H9 (cell line): ENCODE measurements at regions not wholly inside any gene's neighbourhood (a gene's known extent, or its start where the extent isn't known, plus 50 kb on each side); places are given as distances from the start of the nearest gene placed in this dataset.

ENCODE experiments used
- DNase-seq: peaks from one replicate; pipeline ENCODE4 v3.0.0-alpha.2; 2017
- H2AFZ ChIP-seq: one replicate; pipeline ENCODE4 v1.6.1; 2013; ENCODE audit warnings: mild to moderate bottlenecking, low read length, control low read depth, moderate library complexity
- H2AK5ac ChIP-seq: 2 replicates; pipeline ENCODE4 v1.6.1; 2013; ENCODE audit warnings: low read length, control low read depth, mixed read lengths; ENCODE audit not compliant: insufficient read length
- H2BK120ac ChIP-seq: one replicate; pipeline ENCODE4 v1.6.1; 2013; ENCODE audit warnings: low read depth, mild to moderate bottlenecking, low read length, control low read depth, inconsistent platforms; ENCODE audit not compliant: poor library complexity, severe bottlenecking
- H2BK12ac ChIP-seq: 2 replicates; pipeline ENCODE4 v1.6.1; 2013; ENCODE audit warnings: low read length, control low read depth, mixed read lengths, low read depth; ENCODE audit not compliant: insufficient read length
- H2BK15ac ChIP-seq: 2 replicates; pipeline ENCODE4 v1.6.1; 2013; ENCODE audit warnings: low read depth, low read length, control low read depth
- H2BK20ac ChIP-seq: one replicate; pipeline ENCODE4 v1.6.1; 2013; ENCODE audit warnings: low read depth, mild to moderate bottlenecking, low read length, control low read depth, inconsistent platforms; ENCODE audit not compliant: poor library complexity, severe bottlenecking
- H2BK5ac ChIP-seq: 2 replicates; pipeline ENCODE4 v1.6.1; 2013; ENCODE audit warnings: low read length, control low read depth, mixed read lengths; ENCODE audit not compliant: insufficient read length
- H3K14ac ChIP-seq: 2 replicates; pipeline ENCODE4 v1.6.1; 2013; ENCODE audit warnings: low read length, control low read depth; ENCODE audit not compliant: insufficient read depth
- H3K18ac ChIP-seq: 2 replicates; pipeline ENCODE4 v1.6.1; 2013; ENCODE audit warnings: low read depth, mild to moderate bottlenecking, mixed read lengths, low read length, control low read depth; ENCODE audit not compliant: insufficient read length
- H3K23ac ChIP-seq: 2 replicates; pipeline ENCODE4 v1.6.1; 2013; ENCODE audit warnings: low read length, control low read depth, mixed read lengths, low read depth; ENCODE audit not compliant: insufficient read length
- H3K23me2 ChIP-seq: 2 replicates; pipeline ENCODE4 v1.6.1; 2013; ENCODE audit warnings: low read depth, mild to moderate bottlenecking, mixed read lengths, low read length, control low read depth; ENCODE audit not compliant: insufficient read length, poor library complexity, severe bottlenecking
- H3K27ac ChIP-seq: 2 replicates; pipeline ENCODE4 v1.5.1; 2013; ENCODE audit warnings: low read length, control low read depth, mixed read lengths, low read depth; ENCODE audit not compliant: insufficient read length
- H3K27me3 ChIP-seq: 2 replicates; pipeline ENCODE4 v1.6.1; 2013; ENCODE audit warnings: low read length, control low read depth, inconsistent platforms; ENCODE audit not compliant: insufficient read depth
- H3K4ac ChIP-seq: 2 replicates; pipeline ENCODE4 v1.6.1; 2013; ENCODE audit warnings: low read depth, mild to moderate bottlenecking, control low read depth, inconsistent platforms, low read length, moderate library complexity
- H3K4me1 ChIP-seq: 2 replicates; pipeline ENCODE4 v1.6.1; 2013; ENCODE audit warnings: low read length, control low read depth, inconsistent platforms; ENCODE audit not compliant: insufficient read depth
- H3K4me2 ChIP-seq: 2 replicates; pipeline ENCODE4 v1.6.1; 2013; ENCODE audit warnings: low read length, control low read depth, mixed read lengths; ENCODE audit not compliant: insufficient read length, insufficient read depth
- H3K56ac ChIP-seq: 2 replicates; pipeline ENCODE4 v1.6.1; 2013; ENCODE audit warnings: low read depth, mild to moderate bottlenecking, mixed read lengths, low read length, control low read depth; ENCODE audit not compliant: insufficient read length
- H3K79me1 ChIP-seq: 2 replicates; pipeline ENCODE4 v1.6.1; 2013; ENCODE audit warnings: low read depth, mild to moderate bottlenecking, moderate library complexity, low read length, control low read depth, inconsistent platforms; ENCODE audit not compliant: insufficient read depth, poor library complexity, severe bottlenecking
- H3K79me2 ChIP-seq: 2 replicates; pipeline ENCODE4 v1.6.1; 2013; ENCODE audit warnings: low read length, control low read depth, inconsistent platforms; ENCODE audit not compliant: insufficient read depth
- H3K9ac ChIP-seq: 2 replicates; pipeline ENCODE4 v1.6.1; 2013; ENCODE audit warnings: low read length, control low read depth, mixed read lengths; ENCODE audit not compliant: insufficient read length; ENCODE audit errors: extremely low read depth
- H3K9me3 ChIP-seq: one replicate; pipeline ENCODE4 v1.6.1; 2013; ENCODE audit warnings: low read depth, low read length, inconsistent platforms; ENCODE audit not compliant: control insufficient read depth
- H3T11ph ChIP-seq: one replicate; pipeline ENCODE4 v1.6.1; 2013; ENCODE audit warnings: mild to moderate bottlenecking, low read length, control low read depth, inconsistent platforms
- H4K20me1 ChIP-seq: one replicate; pipeline ENCODE4 v1.6.1; 2013; ENCODE audit not compliant: control insufficient read depth, insufficient read length, insufficient read depth
- H4K5ac ChIP-seq: 2 replicates; pipeline ENCODE4 v1.6.1; 2013; ENCODE audit warnings: low read depth, mild to moderate bottlenecking, mixed read lengths, low read length, control low read depth; ENCODE audit not compliant: insufficient read length
- H4K8ac ChIP-seq: replicated peaks from 2 replicates; pipeline ENCODE4 v1.6.1; 2013; ENCODE audit warnings: low read length, control low read depth, mixed read lengths, low read depth; ENCODE audit not compliant: insufficient read length
- H4K91ac ChIP-seq: 2 replicates; pipeline ENCODE4 v1.6.1; 2013; ENCODE audit warnings: low read depth, mild to moderate bottlenecking, moderate library complexity, mixed read lengths, low read length, control low read depth; ENCODE audit not compliant: insufficient read length
- H3K27ac Mint-ChIP-seq, 3 experiments: 2 replicates in 2 of 3; 3 replicates in 1 of 3; pipeline ENCODE4 v1.8.0; 2020 to 2021; ENCODE audit warnings: mixed read lengths in 3 of 3, mild to moderate bottlenecking in 1 of 3, moderate library complexity in 1 of 3
- H3K27me3 Mint-ChIP-seq: 2 replicates; pipeline ENCODE4 v1.8.0; 2021; ENCODE audit warnings: low read depth, mild to moderate bottlenecking, moderate library complexity, mixed read lengths
- H3K36me3 Mint-ChIP-seq, 3 experiments: 2 replicates in 2 of 3; 3 replicates in 1 of 3; pipeline ENCODE4 v1.8.0; 2020 to 2021; ENCODE audit warnings: low read depth in 3 of 3, mixed read lengths in 3 of 3; ENCODE audit not compliant: insufficient read depth in 1 of 3
- H3K4me1 Mint-ChIP-seq, 2 experiments: 2 replicates each; pipeline ENCODE4 v1.8.0; 2020; ENCODE audit warnings: mixed read lengths in 2 of 2
- H3K4me3 Mint-ChIP-seq, 2 experiments: 2 replicates in 1 of 2; 3 replicates in 1 of 2; pipeline ENCODE4 v1.8.0; 2020 to 2021; ENCODE audit warnings: mild to moderate bottlenecking in 2 of 2, mixed read lengths in 2 of 2, moderate library complexity in 1 of 2
- H3K9me3 Mint-ChIP-seq, 2 experiments: 2 replicates in 1 of 2; 3 replicates in 1 of 2; pipeline ENCODE4 v1.8.0; 2020; ENCODE audit warnings: mild to moderate bottlenecking in 2 of 2, mixed read lengths in 2 of 2, moderate library complexity in 1 of 2
- CTCF ChIP-seq: fragments of 200-600 bp; sonication (generic); conservative IDR thresholded peaks from 3 replicates; pipeline ENCODE4 v1.8.0; 2021; ENCODE audit warnings: antibody characterized with exemption, mild to moderate bottlenecking
- WGBS: extraction: QIAGEN DNeasy Blood & Tissue Kit; methylation state at CpG from one replicate; pipeline ENCODE4 v1.1.7; 2013; ENCODE audit warnings: missing lambda C conversion rate, low lambda C conversion rate, mixed read lengths; ENCODE audit not compliant: insufficient read length; ENCODE audit errors: extremely low coverage; 5-methylcytosine and 5-hydroxymethylcytosine counted together

GRCh38 chr21:22885079-22885478 lies 1886.9 kb downstream of the NCAM2 start:
- Histone ChIP-seq H2BK120ac (no peak overlapping the region), H4K20me1 (no peaks in the 10 kb centered on the region), H3T11ph (no peak overlapping the region), H3K27me3 (no peaks in the 10 kb centered on the region), H3K4ac (no peak overlapping the region), H3K56ac (no peak overlapping the region), H2BK20ac (no peak overlapping the region), H3K9me3 (no peaks in the 10 kb centered on the region), H3K27ac (no peak overlapping the region), H2BK12ac (no peak overlapping the region), H4K91ac (no peak overlapping the region), H2BK5ac (no peak overlapping the region), H3K14ac (no peak overlapping the region), H3K18ac (no peak overlapping the region), H2BK15ac (no peak overlapping the region), H3K4me1 (peaks cover 3% of the 10 kb centered on the region; the same call in 1 of the 2 replicates), H3K79me1 (no peaks in the 10 kb centered on the region), H2AFZ (no peak overlapping the region), H4K8ac (no peak overlapping the region), H4K5ac (no peak overlapping the region), H3K23me2 (no peaks in the 10 kb centered on the region), H3K4me2 (no peak overlapping the region), H3K23ac (no peak overlapping the region), H2AK5ac (no peak overlapping the region), H3K79me2 (no peaks in the 10 kb centered on the region), H3K9ac (no peak overlapping the region)
- WGBS: no CpG with 5 or more reads among the region's 4 CpGs
- Mint-ChIP-seq H3K36me3 (no peaks in the 10 kb centered on the region; a peak in 1 of 7 replicates), H3K27ac (peak overlapping the region in 2 of 3 experiments; percentile 76; a peak in 5 of 7 replicates), H3K4me1 (peaks cover 24 to 31% of the 10 kb centered on the region in 2 experiments), H3K27me3 (no peaks in the 10 kb centered on the region), H3K9me3 (no peaks in the 10 kb centered on the region; a peak in 1 of 5 replicates), H3K4me3 (no peak overlapping the region; a peak in 1 of 5 replicates)
- no peak for DNase-seq
- no peak for TF ChIP-seq CTCF
